ENCODE measurements at regions not wholly inside any gene's neighbourhood (a gene's known extent, or its start where the extent isn't known, plus 50 kb on each side); places are given as distances from the start of the nearest gene placed in this dataset.

GRCh38 chr2:172364261-172364660, 63.1 kb upstream of the ITGA6 start:
- TF ChIP-seq, protein P1, sequence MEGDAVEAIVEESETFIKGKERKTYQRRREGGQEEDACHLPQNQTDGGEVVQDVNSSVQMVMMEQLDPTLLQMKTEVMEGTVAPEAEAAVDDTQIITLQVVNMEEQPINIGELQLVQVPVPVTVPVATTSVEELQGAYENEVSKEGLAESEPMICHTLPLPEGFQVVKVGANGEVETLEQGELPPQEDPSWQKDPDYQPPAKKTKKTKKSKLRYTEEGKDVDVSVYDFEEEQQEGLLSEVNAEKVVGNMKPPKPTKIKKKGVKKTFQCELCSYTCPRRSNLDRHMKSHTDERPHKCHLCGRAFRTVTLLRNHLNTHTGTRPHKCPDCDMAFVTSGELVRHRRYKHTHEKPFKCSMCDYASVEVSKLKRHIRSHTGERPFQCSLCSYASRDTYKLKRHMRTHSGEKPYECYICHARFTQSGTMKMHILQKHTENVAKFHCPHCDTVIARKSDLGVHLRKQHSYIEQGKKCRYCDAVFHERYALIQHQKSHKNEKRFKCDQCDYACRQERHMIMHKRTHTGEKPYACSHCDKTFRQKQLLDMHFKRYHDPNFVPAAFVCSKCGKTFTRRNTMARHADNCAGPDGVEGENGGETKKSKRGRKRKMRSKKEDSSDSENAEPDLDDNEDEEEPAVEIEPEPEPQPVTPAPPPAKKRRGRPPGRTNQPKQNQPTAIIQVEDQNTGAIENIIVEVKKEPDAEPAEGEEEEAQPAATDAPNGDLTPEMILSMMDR (conservative IDR thresholded peaks at IDR 0.05; ENCODE audit: low read depth, low read length), result no peak
- TF ChIP-seq EZH2 (IDR thresholded peaks at IDR 0.05; ENCODE audit: borderline replicate concordance, low read depth, low read length, poor library complexity, severe bottlenecking), result no peak
